Endothelial cell of umbilical vein (primary cell): ENCODE measurements at regions not wholly inside any gene's neighbourhood (a gene's known extent, or its start where the extent isn't known, plus 50 kb on each side); places are given as distances from the start of the nearest gene placed in this dataset.

ENCODE experiments used
- BruUV-seq: library from RNA; stranded (reverse); fragments of 400-500 nt; replicated peaks from 2 replicates; lab custom pipeline; 2021; lab: Mats Ljungman, UMichigan
- CTCF ChIA-PET: fragments of 300-600, 350-600 bp; sonication (Branson Sonifier 250); formaldehyde crosslinking; loops from one replicate; lab custom pipeline; 2021; ENCODE audit warnings: antibody characterized with exemption, inconsistent platforms; lab: Charles Lee
- POLR2A ChIA-PET: fragments of 300-600, 350-600 bp; sonication (Branson Sonifier 250); formaldehyde crosslinking; loops from one replicate; lab custom pipeline; 2021; ENCODE audit warnings: antibody characterized with exemption, inconsistent platforms; lab: Charles Lee
- DNase-seq: peaks from one replicate; pipeline ENCODE4 v3.0.0-alpha.2; 2011; ENCODE audit warnings: low read depth, low spot score
- FAIRE-seq: peaks from 2 replicates; lab custom pipeline; 2011; peaks lifted over from hg19 to GRCh38; lab: Jason Lieb, UNC
- H2AFZ ChIP-seq: 2 replicates; pipeline ENCODE4 v1.6.0; 2012; ENCODE audit warnings: low read depth, low read length, control low read depth, inconsistent platforms
- H3K27ac ChIP-seq: 2 replicates; pipeline ENCODE4 v1.5.1; 2011; ENCODE audit warnings: low read depth, mild to moderate bottlenecking, control low read depth, low read length, moderate library complexity; ENCODE audit not compliant: insufficient read depth
- H3K27me3 ChIP-seq, 2 experiments: 2 replicates each; pipeline versions ENCODE4 v1.6.0 to v1.6.1; 2011; ENCODE audit warnings: low read length in 2 of 2, mixed read lengths in 1 of 2; ENCODE audit not compliant: control insufficient read depth in 2 of 2, insufficient read depth in 2 of 2
- H3K36me3 ChIP-seq, 2 experiments: 2 replicates in 1 of 2; 3 replicates in 1 of 2; pipeline ENCODE4 v1.5.1; 2011; ENCODE audit warnings: low read length in 2 of 2, mild to moderate bottlenecking in 1 of 2, moderate library complexity in 1 of 2; ENCODE audit not compliant: control insufficient read depth in 2 of 2, insufficient read depth in 2 of 2; ENCODE audit errors: extremely low read depth in 1 of 2
- H3K4me1 ChIP-seq: 3 replicates; pipeline ENCODE4 v1.5.1; 2011; ENCODE audit warnings: mild to moderate bottlenecking, low read length; ENCODE audit not compliant: control insufficient read depth, insufficient read depth; ENCODE audit errors: extremely low read depth
- H3K4me2 ChIP-seq: 2 replicates; pipeline ENCODE4 v1.6.1; 2011; ENCODE audit warnings: low read length, control low read depth, mixed read lengths; ENCODE audit not compliant: insufficient read depth
- H3K4me3 ChIP-seq, 3 experiments: fragments of 200-600 bp in 1 of 3; sonication (generic), shearing (Covaris generic) in 1 of 3; replicated peaks in 1 of 3; 2 replicates each; pipeline ENCODE4 v1.5.1; 2011 to 2016; ENCODE audit warnings: control low read depth in 3 of 3, low read length in 3 of 3, mild to moderate bottlenecking in 2 of 3, inconsistent platforms in 1 of 3, low read depth in 1 of 3, moderate library complexity in 1 of 3; ENCODE audit not compliant: insufficient read depth in 1 of 3
- H3K79me2 ChIP-seq: 2 replicates; pipeline ENCODE4 v1.6.0; 2012; ENCODE audit warnings: low read length, inconsistent platforms; ENCODE audit not compliant: control insufficient read depth, insufficient read depth
- H3K9ac ChIP-seq: replicated peaks from 2 replicates; pipeline ENCODE3; 2011; ENCODE audit warnings: low read length, control low read depth; ENCODE audit not compliant: insufficient read depth; ENCODE audit errors: extremely low read depth
- H3K9me1 ChIP-seq: replicated peaks from 3 replicates; pipeline ENCODE4 v1.6.0; 2011; ENCODE audit warnings: mild to moderate bottlenecking, low read length; ENCODE audit not compliant: control insufficient read depth, insufficient read depth; ENCODE audit errors: extremely low read depth
- H3K9me3 ChIP-seq: replicated peaks from 2 replicates; pipeline ENCODE4 v1.5.1; 2012; ENCODE audit warnings: low read length, inconsistent platforms; ENCODE audit not compliant: control insufficient read depth, insufficient read depth
- H4K20me1 ChIP-seq: replicated peaks from 2 replicates; pipeline ENCODE3; 2011; ENCODE audit warnings: mild to moderate bottlenecking, low read length; ENCODE audit not compliant: control insufficient read depth, insufficient read depth; ENCODE audit errors: extremely low read depth
- EZH2 ChIP-seq: IDR thresholded peaks from 2 replicates; pipeline ENCODE4 v1.6.1; 2012; ENCODE audit warnings: borderline replicate concordance, low read depth, mild to moderate bottlenecking, moderate library complexity, low read length, inconsistent platforms; ENCODE audit not compliant: severe bottlenecking
- FOS ChIP-seq: IDR thresholded peaks from 2 replicates; pipeline ENCODE4 v1.6.1; 2011; ENCODE audit warnings: mild to moderate bottlenecking, low read length, moderate library complexity, borderline replicate concordance; ENCODE audit not compliant: insufficient read depth
- GATA2 ChIP-seq: IDR thresholded peaks from 2 replicates; pipeline ENCODE4 v1.7.0; 2011; ENCODE audit warnings: low read depth, mild to moderate bottlenecking, moderate library complexity, mixed read lengths, low read length; ENCODE audit not compliant: insufficient read length, insufficient read depth
- JUN ChIP-seq: IDR thresholded peaks from 2 replicates; pipeline ENCODE4 v1.6.1; 2011; ENCODE audit warnings: borderline replicate concordance, low read depth; ENCODE audit not compliant: insufficient read length, insufficient read depth
- MAX ChIP-seq: IDR thresholded peaks from 2 replicates; pipeline ENCODE4 v1.6.1; 2011; ENCODE audit not compliant: insufficient read depth, insufficient read length
- MYC ChIP-seq: IDR thresholded peaks from one replicate; pipeline ENCODE4 v1.6.1; 2011; ENCODE audit warnings: mild to moderate bottlenecking, low read depth, low read length
- POLR2A ChIP-seq: IDR thresholded peaks from 2 replicates; pipeline ENCODE4 v1.6.1; 2012; ENCODE audit warnings: low read depth, mild to moderate bottlenecking, control low read depth, low read length
- POLR2AphosphoS5 ChIP-seq: IDR thresholded peaks from 2 replicates; pipeline ENCODE4 v1.6.1; 2012; ENCODE audit warnings: low read depth, mild to moderate bottlenecking, control low read depth, low read length, moderate library complexity; ENCODE audit not compliant: insufficient read depth
- dilution Hi-C: fragments of 300-500 bp; cut with MboI; formaldehyde crosslinking; loops from one replicate; pipeline ENCODE4 v1.15.0; 2019; ENCODE audit warnings: low sequenced_read_pairs; ENCODE audit not compliant: extremely low pct_ligation_motif_present
- intact Hi-C: fragments of 100-400 bp; cut with micrococcal nuclease; formaldehyde crosslinking; loops from one replicate; pipeline ENCODE4 v1.10.0; 2022
- TF ChIP-seq, protein P1 (sequence below), 2 donors: IDR thresholded peaks; 1 replicate in 1 of 2; 2 replicates in 1 of 2; pipeline ENCODE4 v1.5.1; 2011; ENCODE audit warnings: low read length in 2 of 2, mild to moderate bottlenecking in 2 of 2, moderate library complexity in 2 of 2, control low read depth in 1 of 2, inconsistent platforms in 1 of 2, low read depth in 1 of 2; ENCODE audit not compliant: insufficient read depth in 1 of 2; ENCODE audit errors: extremely low read depth in 1 of 2

DNA sequence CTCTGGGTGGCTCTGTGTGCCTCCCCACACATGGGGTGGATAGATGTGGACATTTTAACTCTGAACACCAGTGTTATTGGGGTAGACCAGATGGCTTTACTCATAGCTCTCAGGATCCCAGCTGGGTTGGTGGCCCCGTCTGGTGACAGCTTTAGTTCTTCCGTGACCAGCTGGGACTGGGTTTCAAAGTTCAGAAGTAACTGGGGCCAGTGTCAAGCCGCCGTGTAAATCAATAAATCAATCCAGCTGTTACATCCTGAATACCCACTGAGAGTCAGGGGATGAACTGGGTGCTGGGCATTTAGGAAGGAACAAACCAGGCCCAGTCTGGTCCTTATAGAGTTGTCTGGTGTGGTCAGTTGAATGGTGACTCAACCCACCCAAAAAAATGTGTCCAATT lies 269.4 kb downstream of the CTTN start:
- Histone ChIP-seq H3K36me3 (no peaks in the 10 kb centered on the region), H3K9ac (no peak overlapping the region), H3K27me3 (peaks cover 0 to 5% of the 10 kb centered on the region in 2 experiments), H3K4me3 (no peak overlapping the region), H4K20me1 (no peaks in the 10 kb centered on the region), H2AFZ (no peak overlapping the region), H3K4me1 (no peaks in the 10 kb centered on the region), H3K27ac (no peak overlapping the region), H3K79me2 (no peaks in the 10 kb centered on the region), H3K9me3 (no peaks in the 10 kb centered on the region), H3K4me2 (no peak overlapping the region), H3K9me1 (no peaks in the 10 kb centered on the region)
- no peak for TF ChIP-seq POLR2AphosphoS5
- no peak for TF ChIP-seq FOS
- no peak for TF ChIP-seq POLR2A
- TF ChIP-seq EZH2, result no peak
- no peak for TF ChIP-seq MYC
- no peak for TF ChIP-seq GATA2
- TF ChIP-seq, protein P1, sequence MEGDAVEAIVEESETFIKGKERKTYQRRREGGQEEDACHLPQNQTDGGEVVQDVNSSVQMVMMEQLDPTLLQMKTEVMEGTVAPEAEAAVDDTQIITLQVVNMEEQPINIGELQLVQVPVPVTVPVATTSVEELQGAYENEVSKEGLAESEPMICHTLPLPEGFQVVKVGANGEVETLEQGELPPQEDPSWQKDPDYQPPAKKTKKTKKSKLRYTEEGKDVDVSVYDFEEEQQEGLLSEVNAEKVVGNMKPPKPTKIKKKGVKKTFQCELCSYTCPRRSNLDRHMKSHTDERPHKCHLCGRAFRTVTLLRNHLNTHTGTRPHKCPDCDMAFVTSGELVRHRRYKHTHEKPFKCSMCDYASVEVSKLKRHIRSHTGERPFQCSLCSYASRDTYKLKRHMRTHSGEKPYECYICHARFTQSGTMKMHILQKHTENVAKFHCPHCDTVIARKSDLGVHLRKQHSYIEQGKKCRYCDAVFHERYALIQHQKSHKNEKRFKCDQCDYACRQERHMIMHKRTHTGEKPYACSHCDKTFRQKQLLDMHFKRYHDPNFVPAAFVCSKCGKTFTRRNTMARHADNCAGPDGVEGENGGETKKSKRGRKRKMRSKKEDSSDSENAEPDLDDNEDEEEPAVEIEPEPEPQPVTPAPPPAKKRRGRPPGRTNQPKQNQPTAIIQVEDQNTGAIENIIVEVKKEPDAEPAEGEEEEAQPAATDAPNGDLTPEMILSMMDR (IDR thresholded peaks at IDR 0.05; ENCODE audit: extremely low read depth in 1 of 2, insufficient read depth in 1 of 2, low read depth in 1 of 2, low read length in 2 of 2), result no peak
- no peak for TF ChIP-seq JUN
- TF ChIP-seq MAX, result no peak
- POLR2A ChIA-PET, result no interaction called here
- dilution Hi-C loops, result no loop called here
- FAIRE-seq, result no peak
- intact Hi-C loops, result no loop called here
- no TSS peak for BruUV-seq
- CTCF ChIA-PET, result no interaction called here
- no peak for DNase-seq
